HG02885 (cell line): ENCODE measurements at regions not wholly inside any gene's neighbourhood (a gene's known extent, or its start where the extent isn't known, plus 50 kb on each side); places are given as distances from the start of the nearest gene placed in this dataset.

Experiments
- ATAC-seq: cut with Tn5 transposase; IDR thresholded peaks from one replicate; pipeline ENCODE4 v1.9.1; 2021; ENCODE audit warnings: mild to moderate bottlenecking; ENCODE audit not compliant: unreplicated experiment, poor library complexity

DNA sequence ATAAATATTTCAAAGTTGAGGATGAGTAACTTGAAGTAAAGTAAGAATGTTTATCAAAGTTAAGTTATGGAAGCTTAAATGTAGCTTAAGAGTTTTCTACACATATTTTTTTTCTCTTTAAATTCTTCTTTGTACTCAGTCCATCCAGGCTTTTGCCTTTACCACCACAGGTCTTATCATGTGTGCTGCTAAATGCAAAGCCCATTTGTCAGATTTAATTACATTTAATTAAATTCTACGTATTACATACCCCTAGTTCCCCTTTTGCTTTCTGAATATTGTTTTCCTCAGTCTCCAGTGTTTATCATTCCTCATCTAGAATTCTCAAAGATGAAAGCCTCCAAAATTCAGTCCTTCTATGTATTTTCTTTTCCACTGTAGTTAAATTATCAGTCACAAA lies 1841.9 kb downstream of the EFNA5 start:
- no peak for ATAC-seq

DNA sequence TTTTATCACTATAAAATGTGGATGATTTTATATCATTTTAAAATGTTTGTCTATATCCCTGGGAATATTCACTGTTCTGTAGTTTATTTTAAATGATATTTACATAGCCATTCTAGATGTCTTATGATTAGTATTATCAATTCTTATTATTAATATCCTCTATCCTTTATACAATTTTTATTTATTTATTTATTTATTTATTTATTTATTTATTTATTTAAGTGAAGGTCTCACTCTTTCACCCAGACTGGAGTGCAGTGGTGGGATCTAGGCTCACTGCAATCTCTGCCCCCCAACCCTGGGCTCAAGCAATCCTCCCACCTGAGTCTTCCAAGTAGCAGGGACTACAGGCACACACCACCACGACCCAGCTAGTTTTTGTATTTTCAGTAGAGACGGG lies 1848.9 kb downstream of the EFNA5 start:
- no peak for ATAC-seq

DNA sequence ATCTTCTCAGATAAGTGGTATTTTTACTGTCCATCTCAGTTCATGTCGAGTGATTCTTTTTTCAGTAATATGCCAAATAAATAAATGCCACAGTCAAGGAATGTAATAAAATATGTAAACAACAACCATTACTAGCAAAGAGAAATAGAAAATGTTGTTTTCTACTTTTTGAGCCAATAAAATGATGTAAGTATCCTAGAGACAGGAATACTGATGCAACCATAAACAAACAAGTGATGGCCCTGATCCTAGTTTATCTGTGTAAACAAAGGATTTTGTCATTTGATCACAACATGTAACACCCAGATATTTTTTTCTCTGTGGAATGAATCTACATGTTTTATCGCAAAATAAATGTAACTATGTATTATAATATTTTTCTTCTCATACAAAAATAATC lies 1852.8 kb downstream of the EFNA5 start:
- ATAC-seq = no peak

DNA sequence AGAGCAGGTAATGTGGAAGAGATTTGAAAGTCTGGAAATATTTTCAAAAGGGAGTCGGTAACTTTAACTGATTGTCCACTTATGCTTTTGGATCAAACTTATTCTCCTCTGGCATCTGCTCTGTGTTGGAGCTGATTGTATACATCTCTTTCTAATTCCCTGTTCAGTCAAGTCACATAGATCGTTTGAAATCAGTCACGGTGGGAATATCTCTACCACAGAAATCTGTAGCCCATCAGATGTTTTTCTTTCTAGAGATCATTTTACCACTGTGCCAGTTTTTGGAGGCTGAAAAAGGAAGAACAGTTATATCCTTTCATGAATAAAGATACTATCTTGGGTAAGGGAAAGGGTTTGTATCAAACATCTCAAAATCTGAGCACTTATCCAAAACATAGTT lies 1853.3 kb downstream of the EFNA5 start:
- no peak for ATAC-seq

DNA sequence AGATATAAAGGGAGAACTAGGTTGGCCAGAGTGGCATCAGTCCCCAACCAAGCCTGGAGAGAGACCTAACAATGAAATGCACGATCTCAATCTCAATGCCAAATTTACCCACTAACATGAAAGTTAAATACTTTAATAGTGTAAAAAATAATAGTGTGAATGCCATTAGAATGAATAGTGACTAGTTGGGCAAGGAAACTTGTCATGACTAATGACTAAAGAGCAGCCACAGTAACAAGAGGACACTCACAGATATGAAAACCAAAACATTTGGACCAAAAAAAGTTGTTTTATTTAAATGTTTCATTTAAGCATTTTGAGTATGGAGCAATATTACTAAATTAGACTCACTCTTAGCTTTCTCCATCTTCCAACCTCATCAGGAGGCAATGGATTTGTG lies 1853.8 kb downstream of the EFNA5 start:
- ATAC-seq = no peak

DNA sequence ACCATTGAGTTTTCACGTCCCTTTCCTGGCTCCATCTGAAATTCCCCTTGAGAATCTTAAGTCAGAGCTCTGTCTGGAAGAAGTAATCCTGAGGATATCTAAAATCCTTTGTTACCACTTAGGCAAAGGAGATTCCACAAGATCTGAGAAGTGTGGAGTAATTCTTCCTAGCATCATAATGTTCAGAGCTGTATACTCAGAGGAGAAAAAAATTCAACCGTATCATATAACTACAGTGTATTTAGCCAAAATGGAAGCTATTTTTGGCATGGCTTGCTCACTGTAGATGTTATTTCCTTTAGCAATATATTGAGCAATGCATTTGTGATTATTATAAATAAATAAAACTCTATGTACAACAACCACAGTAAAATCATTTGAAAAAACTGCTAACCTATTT lies 1858.4 kb downstream of the EFNA5 start:
- ATAC-seq = no peak

DNA sequence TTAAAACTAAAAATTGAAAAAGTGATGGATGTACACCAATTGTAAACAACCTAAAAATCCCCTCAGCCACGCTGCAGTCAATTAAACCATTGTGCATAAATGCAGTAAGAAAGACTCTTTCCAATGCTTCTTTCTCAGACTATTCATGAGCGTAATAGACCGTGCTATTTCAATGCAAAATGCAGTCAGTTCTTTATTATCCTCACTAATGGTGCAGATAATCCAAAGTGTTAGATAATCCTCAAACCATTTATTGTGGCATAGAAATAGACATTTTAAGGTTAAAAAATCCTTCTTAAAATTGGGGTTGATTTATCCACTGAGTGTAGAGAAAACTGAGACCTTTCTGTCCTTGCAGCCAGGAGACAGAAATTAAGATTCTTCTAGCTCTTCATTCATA lies 1862.8 kb downstream of the EFNA5 start:
- ATAC-seq = no peak

DNA sequence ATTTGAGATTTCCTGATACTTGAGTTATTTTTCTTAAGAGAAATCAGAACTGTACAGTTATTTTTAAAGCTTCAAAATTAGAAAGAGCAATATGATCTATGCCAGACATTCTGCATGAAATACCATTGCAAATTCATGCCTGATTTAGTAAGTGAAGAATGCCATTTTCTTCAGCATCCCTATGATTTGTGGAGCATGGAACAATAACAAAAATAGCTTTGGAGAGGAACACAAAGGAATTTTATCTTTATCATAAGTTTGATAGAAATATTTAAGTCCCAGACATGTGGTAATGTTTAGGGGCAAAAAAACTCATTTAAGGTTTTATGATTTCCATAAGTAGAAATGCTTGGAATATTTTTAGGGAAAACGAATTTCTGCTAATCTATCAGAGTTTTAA lies 1863.4 kb downstream of the EFNA5 start:
- no peak for ATAC-seq

DNA sequence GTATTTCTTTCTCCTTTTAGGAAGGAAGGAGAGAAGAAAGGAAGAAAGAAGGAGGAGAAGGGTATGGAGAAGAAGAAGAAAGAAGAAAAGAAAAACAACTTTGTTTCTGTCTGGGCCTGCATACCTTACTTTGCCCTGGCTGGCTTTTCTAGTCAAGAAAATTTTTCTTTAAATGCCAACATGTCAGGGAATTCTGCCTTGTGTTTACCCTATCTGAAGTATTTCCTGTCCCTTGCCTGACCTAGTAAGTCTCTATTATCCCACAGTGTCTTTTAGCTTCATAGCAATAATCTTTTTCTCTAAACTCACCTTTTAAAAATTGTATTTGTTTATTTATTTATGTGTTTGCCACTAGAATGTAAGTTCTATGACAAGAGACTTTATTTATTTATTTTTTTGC lies 1864.1 kb downstream of the EFNA5 start:
- ATAC-seq = no peak

DNA sequence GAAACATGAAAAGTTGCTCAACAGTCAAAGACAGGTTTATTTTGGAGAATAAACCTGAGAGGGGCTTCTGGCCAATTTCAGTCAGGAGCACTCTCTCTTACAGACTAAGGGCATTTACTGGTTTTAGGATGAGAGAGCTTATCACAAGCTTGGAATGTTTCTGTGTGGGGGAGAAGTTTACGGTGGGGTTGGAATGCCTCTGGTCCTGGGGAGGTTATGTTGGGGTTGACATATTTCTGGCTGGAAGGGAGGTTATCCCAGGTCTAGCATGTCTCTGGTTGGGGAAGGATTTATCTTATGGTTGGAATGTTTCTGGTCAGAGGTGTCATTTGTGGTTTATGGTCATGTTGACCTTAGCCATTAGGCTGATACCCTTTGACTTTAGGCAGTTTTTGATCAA lies 1867.3 kb downstream of the EFNA5 start:
- ATAC-seq = no peak

DNA sequence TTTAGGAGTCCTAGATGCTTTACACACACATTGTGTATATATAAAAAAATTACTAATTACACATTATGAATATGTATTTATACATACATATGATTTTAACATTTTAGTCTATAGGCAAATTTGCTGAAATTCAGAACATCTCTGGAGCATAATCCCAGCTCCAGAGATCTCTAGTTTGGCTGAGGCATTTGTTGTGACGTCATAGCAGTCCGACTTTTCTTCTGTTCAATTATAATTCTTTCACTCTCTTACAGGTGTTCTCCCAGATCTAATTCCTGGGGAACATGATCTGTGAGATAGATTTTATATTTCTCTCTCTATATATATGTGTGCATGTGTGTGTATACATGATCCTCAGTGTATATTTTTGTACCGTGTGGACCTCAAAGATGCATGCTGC lies 1876.2 kb downstream of the EFNA5 start:
- no peak for ATAC-seq

DNA sequence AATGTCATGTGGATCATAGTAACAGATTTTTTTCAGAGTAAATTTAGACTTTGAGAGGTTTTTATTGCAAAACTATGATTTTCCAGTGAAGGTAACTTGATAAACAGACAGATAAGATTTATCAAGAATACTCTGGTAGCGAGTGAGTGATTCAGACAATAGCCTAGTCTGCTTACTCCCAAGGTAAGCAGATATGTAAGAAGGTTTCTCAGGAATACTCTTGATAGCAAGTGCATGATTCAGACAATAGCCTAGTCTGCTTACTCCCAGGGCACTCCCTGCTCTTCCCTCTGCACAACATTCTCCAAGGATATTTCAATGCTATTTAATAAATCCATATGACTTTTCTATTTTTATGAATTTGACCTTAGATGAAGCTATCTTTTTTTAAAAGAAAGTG lies 1881.5 kb downstream of the EFNA5 start:
- no peak for ATAC-seq

DNA sequence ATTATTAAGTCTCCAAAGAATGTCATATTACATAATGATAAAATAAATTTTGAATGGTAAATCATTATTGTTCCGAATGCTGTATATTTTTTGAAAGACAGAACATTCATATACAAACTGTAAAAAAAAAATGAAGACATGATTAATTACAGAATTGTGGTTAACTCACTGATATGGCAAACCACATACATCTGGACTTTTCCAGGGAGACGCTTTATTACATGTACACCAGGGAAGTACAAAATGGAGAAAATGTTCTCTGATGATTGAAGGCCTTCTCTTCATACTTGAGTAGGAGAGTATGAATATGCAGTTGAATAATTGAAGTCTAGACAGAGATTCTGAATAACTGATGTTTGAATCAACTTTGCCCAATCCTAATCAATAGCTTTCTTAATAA lies 1886.9 kb downstream of the EFNA5 start:
- no peak for ATAC-seq

DNA sequence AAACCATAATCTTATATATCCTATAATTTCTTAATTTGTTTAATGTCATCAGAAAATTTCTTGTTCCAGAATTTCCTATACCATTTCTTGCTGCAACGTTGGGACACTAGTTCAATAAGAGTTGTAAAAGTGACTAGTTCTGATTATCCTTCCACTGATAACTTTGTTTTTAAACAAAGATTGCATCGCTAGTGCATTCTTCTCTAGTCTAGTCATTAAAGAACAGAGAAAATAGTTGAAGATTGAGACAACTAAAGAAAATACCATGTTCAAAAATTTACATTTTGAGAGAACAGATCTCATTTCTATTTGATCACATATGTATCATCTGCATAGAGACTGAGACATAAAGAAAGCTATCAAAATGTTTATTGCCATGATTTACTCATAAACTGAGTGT lies 1888.2 kb downstream of the EFNA5 start:
- ATAC-seq = no peak

DNA sequence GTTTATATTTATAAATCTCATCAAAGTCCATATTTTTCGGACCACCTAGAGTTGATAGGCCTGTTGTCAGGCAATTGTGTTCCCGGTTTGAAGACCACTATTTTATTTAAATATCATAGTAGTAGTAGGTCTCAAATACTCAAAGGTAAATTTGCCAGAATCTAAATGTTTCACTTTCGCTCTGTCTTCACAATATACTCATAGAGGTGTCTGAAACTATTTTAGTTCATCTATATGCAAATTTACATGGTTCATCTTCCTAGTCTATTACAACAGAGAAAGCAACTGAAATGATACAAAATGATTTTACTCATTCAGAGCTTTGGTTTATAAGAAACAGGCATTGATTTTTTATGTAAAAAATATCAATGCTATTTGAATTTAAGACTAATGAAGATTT lies 1897.5 kb downstream of the EFNA5 start:
- peak; percentile 50 for ATAC-seq

DNA sequence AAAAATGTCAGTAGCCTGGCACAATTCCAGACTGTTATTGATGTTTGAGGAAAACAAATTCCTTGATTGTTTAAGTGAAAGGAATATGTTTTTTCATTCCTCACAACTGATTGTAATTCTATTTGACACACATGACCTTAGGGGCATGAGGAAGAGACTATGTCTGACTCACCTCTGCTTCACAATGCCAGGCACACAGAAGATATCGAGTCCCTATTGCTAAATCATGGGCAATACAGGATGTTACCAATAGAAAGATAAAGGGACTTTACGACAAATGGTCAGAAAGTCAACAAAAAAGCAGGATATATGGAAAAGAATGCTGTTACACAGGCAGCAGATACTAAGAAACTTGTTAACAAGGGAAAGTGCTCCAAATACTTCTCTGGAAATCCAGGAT lies 1903.5 kb downstream of the EFNA5 start:
- no peak for ATAC-seq

DNA sequence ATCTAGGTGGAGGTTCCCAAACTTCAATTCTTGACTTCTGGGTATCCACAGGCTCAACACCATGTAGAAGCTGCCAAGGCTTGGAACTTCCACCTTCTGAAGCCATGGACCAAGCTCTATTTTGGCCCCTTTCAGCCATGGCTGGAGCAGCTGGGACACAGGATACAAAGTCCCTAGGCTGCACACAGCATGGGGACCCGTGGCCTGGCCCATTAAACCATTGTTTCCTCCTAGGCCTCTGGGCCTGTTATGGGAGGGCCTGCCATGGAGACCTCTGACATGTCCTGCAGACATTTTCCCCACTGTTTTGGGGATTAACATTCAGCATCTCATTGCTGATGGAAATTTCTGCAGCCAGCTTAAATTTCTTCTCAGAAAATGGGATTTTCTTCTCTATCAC lies 1908.0 kb downstream of the EFNA5 start:
- no peak for ATAC-seq

DNA sequence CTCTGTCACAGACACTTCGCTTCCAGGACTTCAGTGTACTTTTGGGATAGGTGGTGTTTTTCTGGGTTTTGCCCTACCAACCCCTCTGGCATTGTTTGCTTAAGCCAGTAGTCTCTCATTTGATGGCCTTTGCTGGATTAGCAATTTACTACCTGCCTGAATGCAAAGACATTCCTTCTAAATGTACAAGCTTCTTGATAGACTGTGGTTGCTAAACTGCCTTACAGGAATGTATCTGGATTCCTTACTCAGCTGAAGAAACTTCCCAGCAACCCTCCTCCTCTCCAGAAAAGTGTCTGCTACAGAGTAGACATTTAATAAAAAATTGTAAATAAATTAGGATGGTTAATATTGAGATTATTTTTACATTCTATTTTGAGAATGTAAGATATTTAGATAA lies 1916.7 kb downstream of the EFNA5 start:
- ATAC-seq = no peak

DNA sequence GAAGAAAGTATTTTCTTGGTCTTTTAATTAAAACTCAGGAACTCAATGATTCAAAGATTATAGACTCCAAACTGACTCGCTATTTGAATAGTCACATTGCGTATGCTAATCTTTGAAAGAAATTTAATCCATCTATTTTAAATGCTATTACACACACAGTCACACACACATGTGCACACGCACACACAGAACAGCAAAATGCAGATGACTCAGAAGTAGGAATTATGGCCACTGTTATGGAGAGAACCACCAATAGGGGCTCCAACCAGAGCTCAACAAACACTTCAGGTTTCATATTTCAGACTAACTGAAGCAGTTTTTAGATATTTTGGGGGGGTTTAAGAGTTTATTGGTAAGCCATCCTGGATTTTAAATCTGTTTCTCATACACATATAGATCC lies 1917.9 kb downstream of the EFNA5 start:
- no peak for ATAC-seq

DNA sequence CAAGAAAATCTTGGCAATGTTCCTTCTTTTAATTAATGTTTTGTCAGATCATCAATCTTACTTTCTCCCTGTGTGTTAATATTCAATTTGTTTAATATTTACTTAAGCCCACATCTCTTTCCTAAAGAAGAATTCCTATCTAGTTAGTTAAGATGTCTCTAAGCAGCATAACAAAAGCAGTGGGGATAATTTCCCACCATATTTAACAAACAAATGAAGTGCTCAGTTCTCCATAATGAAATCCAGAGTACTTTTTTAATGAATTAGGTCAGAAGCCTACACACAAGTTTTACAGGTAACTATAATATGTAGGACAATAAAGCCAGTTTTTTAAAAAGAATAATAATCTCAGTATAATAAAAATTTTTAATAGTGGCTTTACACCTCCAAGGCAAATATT lies 1918.8 kb downstream of the EFNA5 start:
- ATAC-seq = no peak

DNA sequence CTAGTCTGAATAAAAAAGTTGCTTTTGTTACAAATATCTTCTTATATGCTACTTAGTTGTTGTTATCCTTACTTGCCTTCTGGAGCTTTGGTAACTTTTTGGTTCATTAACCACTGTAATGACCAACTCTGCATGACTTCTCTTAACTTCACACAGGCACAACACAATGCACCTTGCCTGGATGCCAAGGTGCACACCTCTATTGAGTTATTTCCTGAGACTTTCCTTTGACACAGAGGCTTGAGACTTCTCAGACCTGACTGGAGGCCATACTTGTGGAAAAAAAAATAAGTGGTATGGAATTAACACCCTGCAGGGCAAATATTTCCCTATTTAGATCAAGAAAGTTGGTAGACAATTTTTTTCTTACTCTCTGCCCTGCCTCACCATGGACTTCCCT lies 1925.6 kb downstream of the EFNA5 start:
- ATAC-seq = no peak

DNA sequence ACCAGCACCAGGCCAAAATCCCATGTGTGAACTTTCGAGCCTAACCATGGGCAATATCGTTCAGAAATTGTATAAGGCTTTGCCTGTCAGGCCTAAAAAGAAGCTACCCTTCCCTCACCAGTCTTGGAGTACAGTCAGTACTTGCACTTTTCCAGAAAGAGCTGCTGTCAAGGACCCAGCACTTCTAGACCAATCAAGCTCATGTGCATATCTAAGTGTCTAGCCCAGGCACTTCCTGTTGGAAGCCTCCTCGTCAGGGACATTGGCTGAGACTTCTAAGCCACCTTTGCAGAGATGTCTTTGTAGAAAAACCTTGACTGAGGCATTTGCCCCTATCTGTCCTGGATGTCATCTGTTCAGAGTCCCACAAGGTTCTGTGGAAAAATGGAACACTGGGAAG lies 1930.5 kb downstream of the EFNA5 start:
- ATAC-seq = no peak

DNA sequence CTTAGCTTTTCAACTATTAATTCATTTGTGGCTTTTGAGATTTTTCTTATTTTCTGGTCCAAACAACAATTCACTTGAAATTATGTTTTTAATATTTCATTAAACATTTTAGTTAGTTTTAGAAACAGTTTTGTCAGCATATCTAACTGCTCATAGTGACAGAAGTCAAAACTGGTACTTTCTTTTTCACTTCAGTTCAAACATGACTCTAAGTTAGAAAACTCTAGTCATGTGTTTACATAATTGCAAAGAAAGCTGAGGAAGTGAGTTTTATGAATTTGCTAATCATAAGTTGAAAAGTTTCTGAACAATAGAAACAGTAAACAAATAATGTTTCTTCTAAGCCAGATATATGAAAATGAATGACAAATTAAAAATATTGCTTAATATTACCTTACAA lies 1931.0 kb downstream of the EFNA5 start:
- ATAC-seq = no peak

DNA sequence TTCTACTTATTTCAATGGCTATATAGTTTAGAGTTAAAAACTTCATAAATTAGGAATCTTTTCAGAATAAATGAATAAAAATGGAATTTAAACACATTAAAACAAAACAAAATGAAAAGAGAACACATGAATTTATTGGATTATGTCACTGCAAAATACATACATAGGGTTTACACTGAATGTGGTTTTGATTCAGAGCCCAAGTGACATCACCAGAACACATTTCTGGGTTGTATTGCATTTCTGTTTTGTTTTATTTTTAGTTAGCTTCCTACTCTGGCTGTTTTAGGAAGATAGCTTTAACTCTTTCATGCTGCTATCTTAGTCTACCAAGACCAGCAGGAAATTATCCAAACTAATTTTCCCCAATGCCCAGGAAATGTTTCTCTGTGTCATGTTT lies 1935.0 kb downstream of the EFNA5 start:
- no peak for ATAC-seq
